ENCODE measurements at regions not wholly inside any gene's neighbourhood (a gene's known extent, or its start where the extent isn't known, plus 50 kb on each side); places are given as distances from the start of the nearest gene placed in this dataset.

- TF ChIP-seq ZNF792 (tag by site-specific recombination; IDR thresholded peaks at IDR 0.05) (no peak), ZNF561 (tag by site-specific recombination; IDR thresholded peaks at IDR 0.05; ENCODE audit: borderline replicate concordance) (no peak), ZNF645 (tag by site-specific recombination; IDR thresholded peaks at IDR 0.05) (no peak), ZNF558 (tag by site-specific recombination; IDR thresholded peaks at IDR 0.05) (no peak), ZNF707 (tag by site-specific recombination; IDR thresholded peaks at IDR 0.05) (no peak)
- Histone ChIP-seq H3K4me3 (ENCODE audit: low read depth, low read length) (no peak overlapping the region), H3K27ac (ENCODE audit: extremely low read depth, low read depth, low read length) (no peak overlapping the region), H3K4me1 (ENCODE audit: control insufficient read depth, insufficient read depth, low read length) (no peaks in the 10 kb centered on the region), H3K9me3 (ENCODE audit: control insufficient read depth, insufficient read depth, low read depth, low read length) (no peaks in the 10 kb centered on the region), H3K36me3 (ENCODE audit: control insufficient read depth in 2 of 2, insufficient read depth in 1 of 2, low read length in 2 of 2) (no peaks in the 10 kb centered on the region)
- ChIA-PET POLR2A (no interaction called here), CTCF (interaction anchor here (0.8 kb wide), 1 partner anchor 296 kb away, joined by 4 read pairs; no protein-coding TSS in a partner anchor)
These were observed 1496.1 kb upstream of the C9orf72 start for GRCh38 chr9:29069376-29069775.

- H3K4me3 ChIP-seq (ENCODE audit: low read depth, low read length), result no peak overlapping the region
- H3K27ac ChIP-seq (ENCODE audit: extremely low read depth, low read depth, low read length), result no peak overlapping the region
- TF ChIP-seq ZBTB10 (tag by site-specific recombination; IDR thresholded peaks at IDR 0.05) (no peak), ZNF155 (tag by site-specific recombination; IDR thresholded peaks at IDR 0.05) (no peak), KLF8 (tag by site-specific recombination; IDR thresholded peaks at IDR 0.05) (no peak), ZNF510 (tag by site-specific recombination; IDR thresholded peaks at IDR 0.05; ENCODE audit: insufficient replicate concordance) (no peak), ZNF514 (tag by site-specific recombination; IDR thresholded peaks at IDR 0.05) (no peak), ZSCAN18 (tag by site-specific recombination; IDR thresholded peaks at IDR 0.05) (no peak), ZNF341 (tag by site-specific recombination; IDR thresholded peaks at IDR 0.05; ENCODE audit: low read depth) (no peak), ZNF112 (tag by site-specific recombination; IDR thresholded peaks at IDR 0.05) (no peak), ZNF654 (tag by site-specific recombination; IDR thresholded peaks at IDR 0.05; ENCODE audit: low read depth) (no peak), ZNF580 (tag by site-specific recombination; IDR thresholded peaks at IDR 0.05) (no peak), ZBTB1 (tag by site-specific recombination; IDR thresholded peaks at IDR 0.05) (no peak), ZNF148 (tag by site-specific recombination; IDR thresholded peaks at IDR 0.05; ENCODE audit: borderline replicate concordance) (no peak), ZNF133 (tag by site-specific recombination; IDR thresholded peaks at IDR 0.05) (no peak), TSHZ1 (tag by site-specific recombination; IDR thresholded peaks at IDR 0.05; ENCODE audit: borderline replicate concordance) (no peak), ZNF624 (tag by site-specific recombination; IDR thresholded peaks at IDR 0.05) (no peak), ZNF174 (tag by site-specific recombination; IDR thresholded peaks at IDR 0.05) (no peak), ZFP37 (tag by site-specific recombination; IDR thresholded peaks at IDR 0.05) (no peak), ZNF830 (tag by site-specific recombination; IDR thresholded peaks at IDR 0.05; ENCODE audit: low read depth) (no peak), ZNF211 (tag by site-specific recombination; IDR thresholded peaks at IDR 0.05; ENCODE audit: low read depth) (no peak)
- H3K4me1 ChIP-seq (ENCODE audit: control insufficient read depth, insufficient read depth, low read length), result no peaks in the 10 kb centered on the region
- no peaks in the 10 kb centered on the region for H3K36me3 ChIP-seq (ENCODE audit: control insufficient read depth in 2 of 2, insufficient read depth in 1 of 2, low read length in 2 of 2)
- no peaks in the 10 kb centered on the region for H3K9me3 ChIP-seq (ENCODE audit: control insufficient read depth, insufficient read depth, low read depth, low read length)
- ChIA-PET POLR2A (no interaction called here), CTCF (no interaction called here)
These were observed 1504.9 kb upstream of the C9orf72 start for GRCh38 chr9:29078063-29078666.

Measured in HEK293 (cell line).